ENCODE measurements at regions not wholly inside any gene's neighbourhood (a gene's known extent, or its start where the extent isn't known, plus 50 kb on each side); places are given as distances from the start of the nearest gene placed in this dataset.

GRCh38 chr5:102589661-102590060, 90.9 kb upstream of the SLCO6A1 start:
- TF ChIP-seq, protein P1, sequence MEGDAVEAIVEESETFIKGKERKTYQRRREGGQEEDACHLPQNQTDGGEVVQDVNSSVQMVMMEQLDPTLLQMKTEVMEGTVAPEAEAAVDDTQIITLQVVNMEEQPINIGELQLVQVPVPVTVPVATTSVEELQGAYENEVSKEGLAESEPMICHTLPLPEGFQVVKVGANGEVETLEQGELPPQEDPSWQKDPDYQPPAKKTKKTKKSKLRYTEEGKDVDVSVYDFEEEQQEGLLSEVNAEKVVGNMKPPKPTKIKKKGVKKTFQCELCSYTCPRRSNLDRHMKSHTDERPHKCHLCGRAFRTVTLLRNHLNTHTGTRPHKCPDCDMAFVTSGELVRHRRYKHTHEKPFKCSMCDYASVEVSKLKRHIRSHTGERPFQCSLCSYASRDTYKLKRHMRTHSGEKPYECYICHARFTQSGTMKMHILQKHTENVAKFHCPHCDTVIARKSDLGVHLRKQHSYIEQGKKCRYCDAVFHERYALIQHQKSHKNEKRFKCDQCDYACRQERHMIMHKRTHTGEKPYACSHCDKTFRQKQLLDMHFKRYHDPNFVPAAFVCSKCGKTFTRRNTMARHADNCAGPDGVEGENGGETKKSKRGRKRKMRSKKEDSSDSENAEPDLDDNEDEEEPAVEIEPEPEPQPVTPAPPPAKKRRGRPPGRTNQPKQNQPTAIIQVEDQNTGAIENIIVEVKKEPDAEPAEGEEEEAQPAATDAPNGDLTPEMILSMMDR (optimal IDR thresholded peaks at IDR 0.05 in 1 of 3, IDR thresholded peaks at IDR 0.05 in 1 of 3, conservative IDR thresholded peaks at IDR 0.05 in 1 of 3; ENCODE audit: extremely low read depth in 1 of 3, insufficient read depth in 2 of 3, low read length in 3 of 3): no peak
- no peak for TF ChIP-seq EZH2 (IDR thresholded peaks at IDR 0.05; ENCODE audit: low read length)
